Stimulated activated CD4-positive, alpha-beta T cell treated with anti-CD3 and anti-CD28 coated beads, TNF-alpha, amount 100 ng/mL, for 24 hours (primary cell): ENCODE measurements at regions not wholly inside any gene's neighbourhood (a gene's known extent, or its start where the extent isn't known, plus 50 kb on each side); places are given as distances from the start of the nearest gene placed in this dataset.
"Not testable (repeated sequence)": the region's sequence is repeated elsewhere in the genome, so short reads cannot be mapped to it uniquely, and the experiment has no call there.

ENCODE experiments used
- DNase-seq, 3 experiments: peaks; one replicate each; pipeline ENCODE4 v3.0.0-alpha.2; 2020; ENCODE audit warnings: low read depth in 3 of 3

DNA sequence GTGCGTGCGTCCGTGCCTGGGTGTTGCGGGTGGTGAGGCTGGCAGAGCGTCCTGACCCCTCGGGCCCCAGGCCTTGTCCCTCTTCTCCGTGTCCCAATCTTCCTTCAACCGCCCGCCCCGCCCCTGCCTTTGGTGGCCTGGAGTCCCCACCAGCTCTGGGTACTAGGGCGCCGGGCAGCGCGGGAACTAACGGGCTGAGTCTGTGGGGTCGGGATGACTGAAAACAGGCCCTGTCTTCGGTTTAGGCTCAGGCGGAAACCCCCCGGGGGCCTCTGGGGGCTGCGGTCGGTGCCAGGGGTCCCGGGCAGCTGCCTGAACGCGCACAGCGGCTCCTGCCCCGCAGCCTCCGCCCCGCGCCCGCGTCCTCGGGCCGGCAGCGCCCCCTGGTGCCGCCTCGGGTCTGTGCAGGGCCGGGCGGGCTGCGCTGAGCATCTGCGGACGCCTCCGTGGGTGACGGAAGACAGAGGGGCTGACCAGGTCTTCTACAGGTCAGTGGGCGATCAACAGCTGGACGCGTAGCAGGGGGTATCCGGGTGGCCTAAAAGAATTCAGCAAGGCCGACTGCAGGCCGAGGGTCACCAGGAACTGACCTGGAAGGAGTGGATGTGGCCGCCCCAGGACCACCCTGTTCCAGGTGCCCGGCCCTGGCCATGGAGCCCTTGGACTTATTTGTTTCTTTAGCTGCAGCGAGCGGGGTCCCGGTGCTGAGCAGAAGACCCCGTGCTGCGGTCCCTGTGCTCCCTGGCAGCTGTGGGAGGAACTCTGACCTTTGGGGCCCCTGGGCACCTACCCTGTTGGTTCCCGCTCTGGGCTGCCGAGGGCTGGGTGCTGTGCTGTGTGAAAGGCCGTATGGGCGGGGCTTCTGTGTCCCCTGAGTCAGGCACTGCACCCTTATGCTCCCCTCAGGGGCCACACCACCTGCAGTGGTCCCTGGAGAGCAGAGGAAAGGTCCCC lies 130.2 kb upstream of the LPCAT1 start:
- peak in 1 of 3 experiments; percentile 32 for DNase-seq

DNA sequence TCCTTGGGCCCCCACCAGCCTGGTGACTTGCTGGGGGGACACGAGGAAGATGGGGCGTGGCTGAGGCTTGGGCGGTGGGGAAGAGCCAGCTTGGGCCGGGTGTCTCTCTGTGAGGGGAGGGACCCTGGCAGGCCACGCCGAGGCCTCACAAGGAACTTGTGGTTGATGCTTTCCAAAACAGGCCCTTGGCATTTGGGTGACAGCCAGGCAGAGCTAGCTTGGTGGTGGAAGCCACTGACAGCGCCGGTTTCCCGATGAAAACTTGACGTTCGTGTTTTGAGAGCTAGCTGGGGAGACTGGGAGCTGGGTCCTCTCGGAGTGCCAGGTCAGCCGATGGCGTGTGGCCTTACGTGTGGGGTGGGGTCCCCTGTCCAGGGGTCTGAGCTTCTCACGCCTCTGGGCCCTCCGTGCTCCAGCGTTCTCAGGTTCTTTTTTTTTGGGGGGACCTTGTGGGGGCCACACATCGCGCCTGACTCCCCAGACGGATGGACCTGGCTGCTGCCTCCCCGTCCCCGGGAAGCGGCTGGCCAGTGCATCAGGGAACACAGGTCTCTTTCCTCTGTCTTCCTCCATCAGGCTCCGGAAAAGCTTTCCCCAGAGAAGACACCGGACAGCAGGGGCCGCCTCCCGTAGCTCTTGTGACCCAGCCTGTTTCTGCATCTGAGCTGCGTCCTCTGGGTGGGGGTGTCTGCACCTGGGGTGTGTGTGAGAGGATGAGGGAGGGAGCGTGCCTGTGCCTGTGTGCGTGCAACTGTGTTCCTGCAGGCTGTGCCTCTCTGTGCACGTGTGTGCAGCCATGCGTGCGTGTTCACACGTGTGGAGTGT lies 129.3 kb upstream of the LPCAT1 start:
- no peak for DNase-seq

DNA sequence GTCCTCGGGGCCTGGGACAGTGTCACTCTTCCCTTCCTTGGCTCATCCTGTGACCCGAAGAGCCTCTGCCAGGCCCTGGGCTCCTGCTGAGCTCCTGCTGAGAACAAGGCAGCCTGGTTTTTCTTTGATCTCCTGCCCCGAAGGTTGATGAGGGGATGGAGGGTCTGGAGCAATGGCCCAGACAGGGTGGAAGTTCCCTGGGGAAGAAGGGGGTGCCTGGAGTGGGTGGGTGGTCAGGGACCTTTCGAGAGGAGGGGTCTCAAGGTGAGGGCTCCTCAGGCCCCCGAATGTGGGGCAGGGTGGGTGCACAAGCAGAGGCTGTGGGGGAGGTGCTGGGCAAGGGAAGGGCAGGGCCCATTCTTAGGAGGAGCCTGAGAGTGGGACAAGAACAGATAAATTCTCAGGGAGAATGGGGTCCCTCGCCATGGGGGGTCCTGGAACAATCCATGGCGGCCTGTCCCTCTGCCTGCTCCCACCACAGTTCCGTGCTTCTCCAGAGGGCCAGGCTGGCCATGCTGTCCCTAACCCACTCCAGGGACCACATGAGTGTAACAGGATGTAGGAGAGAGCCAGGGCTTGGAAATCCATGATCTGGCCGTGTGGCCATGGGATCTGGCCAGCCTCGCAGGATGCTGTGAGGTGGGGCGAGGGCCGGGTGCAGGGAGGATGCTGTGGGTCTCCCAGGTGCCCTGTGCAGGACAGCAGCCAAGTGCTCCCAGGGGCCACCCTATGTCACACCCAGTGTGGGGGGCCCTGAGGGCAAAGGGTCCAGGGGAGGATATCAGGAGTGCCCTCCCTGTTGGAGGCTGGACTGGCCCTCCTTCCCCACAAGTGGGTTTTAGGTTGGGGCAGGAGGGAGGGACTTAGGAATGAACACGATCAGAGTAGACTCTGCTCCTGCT lies 128.5 kb upstream of the LPCAT1 start:
- DNase-seq, result no peak

DNA sequence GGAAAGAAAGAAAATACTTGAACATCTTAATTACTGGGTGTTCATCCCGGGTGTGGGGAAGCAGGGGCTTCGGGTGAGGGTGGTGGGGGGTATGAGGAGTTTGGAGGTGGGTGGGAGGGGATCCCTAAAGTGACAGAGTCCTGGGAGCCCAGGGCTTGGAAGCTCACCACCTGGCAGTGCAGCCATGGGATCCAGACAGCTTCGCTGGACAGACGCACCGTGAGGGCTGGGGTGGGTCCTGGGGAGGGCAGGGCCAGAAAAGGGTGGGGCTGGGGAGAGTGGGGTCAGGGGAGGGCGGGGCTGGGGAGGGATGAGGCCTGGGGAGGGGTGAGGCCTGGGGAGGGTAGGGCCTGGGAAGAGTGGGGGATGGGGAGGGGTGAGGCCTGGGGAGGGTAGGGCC lies 127.5 kb upstream of the LPCAT1 start:
- no peak for DNase-seq

DNA sequence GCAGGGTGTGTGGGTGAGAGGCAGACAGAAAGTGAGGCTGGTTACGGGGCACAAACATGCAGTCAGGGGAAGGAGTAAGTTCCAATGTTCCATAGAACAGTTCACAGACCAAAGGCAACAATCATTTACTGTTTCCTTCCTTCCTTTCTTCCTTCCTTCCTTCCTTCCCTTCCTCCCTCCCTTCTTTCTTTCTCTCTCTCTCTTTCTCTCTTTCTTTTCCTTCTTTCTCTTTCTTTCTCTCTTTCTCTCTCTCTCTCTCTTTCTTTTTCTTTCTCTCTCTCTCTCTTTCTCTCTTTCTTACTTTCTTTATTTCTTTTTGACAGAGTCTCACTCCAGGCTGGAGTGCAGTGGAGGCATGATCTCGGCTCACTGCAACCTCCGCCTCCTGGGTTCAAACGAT lies 125.8 kb upstream of the LPCAT1 start:
- no peak for DNase-seq

DNA sequence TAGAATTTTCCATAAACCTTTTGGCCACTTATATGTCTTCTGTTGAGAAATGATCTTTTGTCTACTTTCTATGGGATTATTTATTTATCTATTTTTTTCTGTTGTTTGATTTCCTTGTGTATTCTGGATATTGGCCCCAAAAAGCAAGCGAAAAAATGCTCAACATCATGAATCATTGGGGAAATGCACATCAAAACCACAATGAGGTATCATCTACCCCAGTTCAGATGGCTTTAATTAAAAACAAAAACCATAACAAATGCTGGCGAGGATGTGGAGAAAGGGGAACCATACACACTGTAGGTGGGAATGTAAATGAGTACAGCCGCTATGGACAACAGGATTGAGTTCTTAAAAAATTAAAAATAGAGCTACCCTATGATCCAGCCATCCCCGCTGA lies 125.0 kb upstream of the LPCAT1 start:
- no peak for DNase-seq

DNA sequence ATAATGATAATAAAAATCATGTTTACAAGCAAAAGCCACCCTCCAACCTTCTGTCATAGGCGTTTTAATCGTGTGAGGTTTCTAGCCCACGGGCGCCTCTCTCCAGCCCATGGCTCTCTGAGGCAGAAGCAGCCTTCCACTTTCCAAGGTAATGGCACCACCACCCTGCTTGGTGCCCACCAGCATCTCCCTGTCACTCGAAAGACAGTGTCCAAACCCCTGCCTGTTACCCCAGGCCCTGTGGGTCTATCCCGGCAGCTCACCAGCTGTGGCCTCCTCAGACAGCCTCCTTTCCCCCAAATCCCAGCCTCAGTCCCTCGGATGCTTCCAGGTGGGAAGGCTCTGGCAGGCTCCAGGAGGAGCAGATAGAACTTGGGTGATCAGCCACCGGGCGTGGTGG lies 123.8 kb upstream of the LPCAT1 start:
- no peak for DNase-seq

DNA sequence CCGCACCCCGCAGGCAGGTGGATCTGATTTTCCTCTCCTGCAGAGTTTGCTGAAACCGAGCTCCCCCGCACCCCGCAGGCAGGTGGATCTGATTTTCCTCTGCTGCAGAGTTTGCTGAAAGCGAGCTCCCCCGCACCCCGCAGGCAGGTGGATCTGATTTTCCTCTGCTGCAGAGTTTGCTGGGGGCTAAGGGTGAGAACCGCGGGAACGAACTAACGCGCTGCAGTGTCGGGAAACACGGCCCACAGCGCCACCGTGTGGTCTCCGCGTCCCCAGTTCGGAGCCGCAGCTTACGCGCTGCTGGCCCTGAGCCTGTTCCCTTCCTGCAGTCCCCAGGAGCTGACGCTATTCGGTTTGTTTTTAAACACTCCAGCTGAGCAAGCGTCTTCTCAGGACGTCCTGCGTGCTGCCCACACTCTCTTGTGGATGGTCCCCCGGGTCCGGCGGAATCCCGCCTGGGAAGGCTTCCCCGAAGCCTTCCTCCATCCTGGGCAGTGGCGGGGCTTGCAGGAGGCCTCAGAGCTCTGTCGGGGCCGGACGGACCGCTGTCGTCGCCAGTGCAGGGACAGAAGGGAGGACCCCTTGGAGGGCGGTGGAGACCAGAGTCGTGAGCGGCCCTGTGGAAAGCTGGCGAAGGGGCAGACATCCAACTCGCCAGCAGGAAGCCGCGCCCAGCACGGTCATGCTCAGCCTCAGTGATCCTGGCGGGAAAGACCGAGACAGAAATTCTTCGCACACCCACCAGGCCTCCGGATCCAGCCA lies 121.2 kb upstream of the LPCAT1 start:
- peak; percentile 58 to 79 (median 65) for DNase-seq

DNA sequence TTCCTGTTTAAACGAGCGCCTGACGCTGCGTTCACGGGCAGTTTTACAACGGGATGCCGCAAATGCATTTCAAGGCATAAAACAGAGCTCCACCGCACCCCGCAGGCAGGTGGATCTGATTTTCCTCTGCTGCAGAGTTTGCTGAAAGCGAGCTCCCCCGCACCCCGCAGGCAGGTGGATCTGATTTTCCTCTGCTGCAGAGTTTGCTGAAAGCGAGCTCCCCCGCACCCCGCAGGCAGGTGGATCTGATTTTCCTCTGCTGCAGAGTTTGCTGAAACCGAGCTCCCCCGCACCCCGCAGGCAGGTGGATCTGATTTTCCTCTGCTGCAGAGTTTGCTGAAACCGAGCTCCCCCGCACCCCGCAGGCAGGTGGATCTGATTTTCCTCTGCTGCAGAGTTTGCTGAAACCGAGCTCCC lies 120.6 kb upstream of the LPCAT1 start:
- not testable (repeated sequence) for DNase-seq

DNA sequence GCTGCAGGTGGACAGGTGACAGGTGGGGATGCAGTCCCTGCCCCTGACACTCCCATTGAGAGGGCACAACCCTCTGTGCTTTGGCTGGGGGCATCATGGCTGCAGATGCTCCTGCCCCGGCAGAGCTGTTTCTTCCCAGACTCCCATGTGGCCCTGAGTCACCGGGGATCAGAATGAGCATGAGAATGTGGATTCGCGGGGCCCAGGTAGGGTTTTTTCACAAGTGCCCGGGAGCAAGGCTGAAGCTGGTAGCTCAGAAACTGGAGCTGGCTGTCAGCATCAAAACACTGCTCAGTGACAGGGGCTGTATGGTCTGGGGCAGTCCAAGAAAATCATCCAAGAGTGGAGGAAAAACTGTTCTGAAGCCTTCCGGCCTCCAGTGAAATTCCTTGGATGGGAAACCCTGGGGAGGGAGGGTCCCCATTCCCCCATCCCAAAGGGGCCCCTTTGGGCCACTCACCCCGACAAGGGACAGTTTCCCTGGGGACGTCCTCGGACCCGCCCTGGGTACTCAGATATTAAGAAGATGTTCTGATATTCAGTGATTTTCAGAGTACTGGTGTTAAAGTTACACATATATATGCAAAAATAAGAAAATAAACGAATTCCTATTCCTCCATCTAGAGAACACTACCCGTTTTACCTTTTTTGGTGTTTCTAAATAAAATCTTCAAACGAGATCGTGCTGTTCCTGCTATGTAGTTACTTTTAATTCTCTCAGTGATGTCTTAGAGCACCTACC lies 120.1 kb upstream of the LPCAT1 start:
- no peak for DNase-seq

DNA sequence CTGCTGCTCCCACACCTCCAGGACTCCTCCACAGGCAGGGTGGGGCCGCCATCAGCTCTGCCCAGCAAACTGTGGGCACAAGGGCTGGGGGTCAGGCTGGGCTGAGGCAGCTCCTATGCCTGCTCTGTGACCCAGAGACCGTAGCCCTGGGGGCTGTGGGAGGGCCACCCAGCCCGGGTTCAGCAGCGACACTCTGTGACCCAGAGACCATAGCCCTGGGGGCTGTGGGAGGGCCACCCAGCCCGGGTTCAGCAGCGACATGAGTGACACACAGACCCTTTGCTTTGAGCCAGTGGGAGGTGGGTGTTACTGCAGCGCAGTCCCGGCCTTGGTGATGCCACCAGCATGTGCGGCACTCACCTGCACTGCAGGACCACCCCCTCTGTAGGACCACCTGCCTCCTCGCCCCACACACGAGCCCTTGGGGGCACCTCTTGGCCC lies 118.9 kb upstream of the LPCAT1 start:
- DNase-seq, result no peak

DNA sequence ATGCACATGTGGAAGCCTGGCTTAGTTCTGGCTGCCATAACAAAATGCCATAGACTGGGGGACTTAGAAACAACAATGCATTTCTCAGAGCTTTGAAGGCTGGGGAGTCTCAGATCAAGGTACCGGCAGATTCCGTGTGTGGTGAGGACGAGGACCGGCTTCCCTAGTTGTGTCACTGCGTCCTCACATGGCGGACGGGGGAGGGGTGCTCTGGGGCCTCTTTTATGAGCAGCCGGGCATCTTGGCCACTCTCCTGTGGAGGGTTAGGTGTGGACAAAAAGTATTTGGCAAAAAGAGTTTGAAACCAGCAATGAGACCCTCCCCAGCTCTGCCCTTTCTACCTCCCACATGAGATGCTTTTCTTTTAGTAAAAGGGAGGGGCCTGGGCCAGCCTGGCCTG lies 118.5 kb upstream of the LPCAT1 start:
- no peak for DNase-seq

DNA sequence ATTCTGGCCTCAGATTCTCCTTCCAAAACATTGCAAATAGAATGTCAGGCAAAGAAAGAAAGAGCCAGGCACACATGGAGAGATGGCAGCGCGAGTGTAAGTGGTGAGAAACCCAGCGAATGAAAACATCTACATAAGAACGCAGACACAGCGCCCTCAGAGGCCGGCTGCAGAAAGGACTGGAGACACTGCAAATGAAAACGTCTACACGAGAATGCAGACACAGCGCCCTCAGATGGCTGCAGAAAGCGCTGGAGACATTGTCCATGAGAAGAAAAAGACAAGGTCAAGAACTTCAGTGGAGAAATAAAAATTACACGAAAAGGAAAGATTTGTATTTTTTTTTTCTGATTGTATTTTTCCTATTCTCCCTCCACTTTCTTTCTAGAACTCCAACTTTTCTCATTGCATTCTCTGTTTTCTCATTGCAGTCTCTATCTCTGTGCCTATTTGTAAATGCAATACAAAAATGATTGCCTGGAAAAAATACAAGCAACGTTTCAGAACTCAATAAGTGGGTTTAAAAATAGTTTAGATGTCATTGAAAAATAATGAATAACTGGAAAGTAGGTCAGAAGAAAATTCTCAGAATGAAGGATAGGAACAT lies 117.9 kb upstream of the LPCAT1 start:
- DNase-seq, result peak; percentile 39 to 75 (median 51)

DNA sequence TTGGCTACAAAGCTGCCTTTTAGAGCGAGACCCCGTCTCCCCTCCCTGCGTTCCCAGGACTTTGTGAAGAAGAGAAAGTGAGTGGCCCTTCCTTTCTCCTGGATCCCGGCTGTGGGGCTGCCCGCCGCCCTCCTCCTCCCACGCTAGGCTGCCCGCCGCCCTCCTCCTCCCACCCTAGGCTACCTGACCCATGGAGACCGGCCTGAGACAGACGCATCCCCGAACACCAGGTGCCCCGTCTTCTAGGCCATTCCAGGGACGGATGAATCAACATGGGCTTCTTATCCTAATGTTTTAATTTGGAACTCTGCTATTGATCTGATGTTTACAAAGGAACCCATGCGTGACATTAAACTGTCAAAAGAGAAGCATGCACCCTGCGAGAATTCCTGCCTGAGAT lies 117.3 kb upstream of the LPCAT1 start:
- DNase-seq, result no peak

DNA sequence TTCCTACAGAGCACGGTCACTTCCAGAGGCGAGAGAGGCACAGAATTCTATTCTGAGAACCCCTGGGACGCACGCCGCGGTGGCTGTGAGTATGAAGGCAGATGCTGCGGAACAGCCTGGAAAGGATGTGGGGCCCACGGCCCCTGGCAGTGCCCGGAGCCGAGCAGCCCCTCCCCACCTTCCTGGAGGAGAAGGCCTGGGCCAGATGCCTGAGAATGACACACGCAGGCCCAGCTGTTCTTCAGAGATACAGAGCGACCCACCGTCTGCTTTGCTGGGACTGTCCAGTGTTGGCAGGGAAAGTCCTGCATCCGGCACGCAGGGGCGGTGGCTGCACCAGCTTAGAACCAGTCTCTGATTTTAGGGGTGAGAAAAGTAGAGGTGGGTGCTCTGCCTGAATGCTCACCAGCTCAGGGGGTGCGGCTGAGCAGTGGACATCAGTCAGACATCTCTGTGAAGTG lies 116.7 kb upstream of the LPCAT1 start:
- DNase-seq, result no peak

DNA sequence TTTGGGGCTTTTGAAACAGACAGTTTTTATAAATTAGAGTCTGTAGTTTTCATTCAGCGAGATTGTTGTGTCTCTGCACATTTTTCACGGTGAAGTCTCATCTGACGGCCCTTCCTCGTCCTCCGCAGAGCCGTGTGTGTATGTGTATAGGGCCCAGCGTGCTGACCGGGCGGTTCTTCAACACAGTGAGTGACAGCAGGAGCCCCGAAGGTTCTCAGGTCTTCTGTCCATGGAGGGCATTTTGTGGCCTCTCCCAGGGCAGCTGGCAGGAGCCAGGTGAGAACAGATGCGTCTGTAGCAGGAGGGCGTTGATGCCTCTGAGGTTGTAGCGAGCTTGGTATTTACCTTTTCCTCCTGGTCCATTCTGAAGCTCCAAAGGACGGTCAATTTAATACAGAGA lies 116.0 kb upstream of the LPCAT1 start:
- DNase-seq, result no peak

DNA sequence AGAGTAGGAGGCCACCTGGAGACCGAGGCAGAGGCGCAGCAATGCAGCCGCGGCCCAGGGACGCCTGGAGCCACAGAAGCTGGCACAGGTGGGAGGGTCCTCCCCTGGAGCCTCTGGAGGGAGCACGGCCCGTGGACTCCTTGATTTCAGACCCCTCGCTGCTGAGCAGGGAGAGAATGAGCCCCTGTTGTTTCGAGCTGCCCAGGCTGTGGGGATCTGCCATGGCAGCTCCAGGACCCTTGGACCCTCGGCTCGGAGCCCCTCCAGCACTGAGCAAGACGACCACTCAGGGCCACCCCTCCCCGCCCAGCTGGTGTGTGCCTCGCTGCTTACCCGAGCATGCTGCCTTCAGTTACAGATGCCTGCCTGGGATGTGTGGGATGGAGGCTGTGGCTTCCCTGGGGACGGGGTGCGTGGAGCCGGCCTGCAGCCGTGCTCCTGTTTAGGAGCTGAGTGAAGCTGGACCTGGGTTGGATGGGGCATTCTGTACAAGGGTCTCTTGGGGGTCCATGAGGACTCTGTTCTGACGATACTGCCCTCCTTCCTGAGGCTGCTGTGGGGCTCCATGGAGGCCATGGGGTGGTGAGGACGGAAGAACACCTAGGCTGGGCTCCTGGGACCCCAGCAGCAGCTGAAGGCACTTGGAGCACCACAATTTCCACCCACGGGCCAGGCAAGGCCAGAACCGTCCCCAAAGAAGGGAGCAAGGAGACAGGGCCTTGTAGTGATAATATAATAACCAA lies 115.1 kb upstream of the LPCAT1 start:
- DNase-seq, result no peak

DNA sequence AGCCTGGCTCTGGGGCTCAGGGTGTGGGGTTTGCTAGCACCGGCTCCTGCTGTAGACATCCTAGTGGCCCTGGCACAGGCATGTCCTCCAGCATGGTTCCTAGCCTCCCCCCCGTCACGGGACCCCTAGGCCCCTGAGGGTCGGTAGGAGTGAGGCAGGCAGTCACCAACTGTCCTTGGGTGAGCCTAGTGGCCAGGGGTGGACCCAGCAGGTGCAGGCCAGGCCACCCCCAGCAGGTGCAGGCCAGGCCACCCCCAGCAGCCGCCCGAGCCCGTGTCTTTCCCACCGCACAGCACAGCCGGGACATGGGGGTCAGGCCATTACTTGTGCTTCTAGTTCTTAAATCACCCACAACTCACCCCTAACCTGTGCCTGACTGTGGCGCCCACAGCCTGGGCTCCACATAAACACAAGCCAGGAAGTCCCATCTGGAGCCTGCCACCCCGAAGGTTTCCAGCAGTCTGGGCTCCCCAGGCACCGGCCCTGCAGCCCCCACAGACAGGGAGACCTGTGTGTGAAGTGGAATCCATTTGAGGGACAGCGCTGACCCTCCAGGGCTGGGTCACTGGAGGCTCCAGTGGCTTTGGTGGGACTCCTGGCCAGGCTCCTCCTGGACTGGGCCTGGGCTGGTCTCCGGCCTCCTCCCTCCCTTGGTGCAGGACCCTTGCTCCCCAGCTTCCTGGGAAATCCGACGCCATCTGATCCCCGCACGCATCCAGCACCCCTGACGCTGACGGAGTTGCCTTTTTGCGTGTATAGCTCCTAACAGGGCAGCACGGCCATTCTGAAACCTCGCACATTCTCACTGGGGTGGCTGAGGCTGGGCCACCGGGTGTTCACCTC lies 114.1 kb upstream of the LPCAT1 start:
- DNase-seq, result no peak
